Posterior vena cava (tissue), 2 donors: ENCODE measurements at regions not wholly inside any gene's neighbourhood (a gene's known extent, or its start where the extent isn't known, plus 50 kb on each side); places are given as distances from the start of the nearest gene placed in this dataset.
"Not testable (repeated sequence)": the region's sequence is repeated elsewhere in the genome, so short reads cannot be mapped to it uniquely, and the experiment has no call there.

Experiments
- DNase-seq: peaks from one replicate; pipeline ENCODE4 v3.0.0-alpha.2; 2020; ENCODE audit warnings: low spot score
- intact Hi-C, 2 donors: fragments of 100-400 bp; cut with DNase I; formaldehyde crosslinking; loops; one replicate each; pipeline versions ENCODE4 v1.14.1 to v1.14.2; 2022 to 2023
- donor health status: DM: yes; HTN: yes; CAD: no.
- donor health status: DM: yes; HTN: yes; CAD: no.

DNA sequence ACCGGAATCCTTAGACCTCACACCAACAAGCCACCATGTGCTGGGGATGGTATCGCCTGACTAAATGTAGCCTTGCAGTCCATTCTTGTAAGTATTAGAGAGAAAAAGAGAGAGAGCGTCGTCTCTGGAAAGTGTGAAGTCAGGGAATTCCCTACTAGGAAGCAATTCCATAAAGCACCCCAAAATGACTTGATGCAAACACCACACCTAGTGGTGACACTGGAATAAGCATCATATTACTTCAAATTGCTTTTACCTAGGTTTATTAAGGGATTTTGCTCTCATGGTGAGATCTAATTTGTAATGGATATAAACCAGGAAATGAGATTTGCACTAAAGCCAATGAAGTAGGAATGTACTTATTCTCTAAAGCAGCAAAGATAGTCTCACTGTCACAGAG lies 111.4 kb upstream of the METTL9 start:
- intact Hi-C loops, DNase-seq: not testable (repeated sequence)

- peak; percentile 68 for DNase-seq
- intact Hi-C loops, result not testable (repeated sequence)
Observed at GRCh38 chr16:21499046-21499445, 100.3 kb upstream of the METTL9 start.

DNA sequence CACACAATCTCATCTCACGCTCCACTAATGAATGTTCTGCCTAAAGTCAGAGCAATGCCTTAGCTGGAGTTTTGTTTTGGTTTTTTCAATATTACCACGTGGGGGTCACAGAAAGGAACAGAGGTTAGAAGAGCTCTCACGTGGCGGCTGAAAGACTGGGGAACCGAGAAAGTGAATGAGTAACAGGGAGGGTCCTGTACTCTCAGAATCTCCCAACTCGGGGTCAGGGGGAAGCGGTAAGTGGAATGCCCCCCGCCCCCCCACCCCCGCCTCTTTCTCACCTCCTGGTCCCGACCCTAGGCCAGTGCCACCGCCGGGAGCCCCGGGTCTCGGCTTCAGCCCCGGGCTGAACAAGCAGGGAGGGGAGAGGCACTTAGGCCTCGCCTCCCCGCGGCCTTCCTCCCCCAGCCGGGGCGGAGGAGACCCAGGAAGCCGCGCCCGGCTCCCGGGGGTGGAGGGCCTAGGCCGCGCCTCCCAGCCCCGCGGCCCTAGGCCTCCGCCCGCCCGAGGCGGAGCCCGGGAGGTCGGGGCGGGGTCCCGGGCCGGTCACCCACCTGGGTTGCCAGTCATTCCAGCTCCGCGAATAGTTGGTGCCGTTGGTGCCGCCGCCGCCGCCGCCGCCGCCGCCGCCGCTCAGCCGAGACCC lies 98.0 kb upstream of the METTL9 start:
- DNase-seq, result peak; percentile 84
- intact Hi-C loops, result not testable (repeated sequence)

- intact Hi-C loops, result no loop called here
- DNase-seq, result peak; percentile 98
Observed at GRCh38 chr16:21501869-21502667, 97.3 kb upstream of the METTL9 start.

GRCh38 chr16:21503574-21503920 lies 95.8 kb upstream of the METTL9 start:
- intact Hi-C loops, DNase-seq: not testable (repeated sequence)

DNA sequence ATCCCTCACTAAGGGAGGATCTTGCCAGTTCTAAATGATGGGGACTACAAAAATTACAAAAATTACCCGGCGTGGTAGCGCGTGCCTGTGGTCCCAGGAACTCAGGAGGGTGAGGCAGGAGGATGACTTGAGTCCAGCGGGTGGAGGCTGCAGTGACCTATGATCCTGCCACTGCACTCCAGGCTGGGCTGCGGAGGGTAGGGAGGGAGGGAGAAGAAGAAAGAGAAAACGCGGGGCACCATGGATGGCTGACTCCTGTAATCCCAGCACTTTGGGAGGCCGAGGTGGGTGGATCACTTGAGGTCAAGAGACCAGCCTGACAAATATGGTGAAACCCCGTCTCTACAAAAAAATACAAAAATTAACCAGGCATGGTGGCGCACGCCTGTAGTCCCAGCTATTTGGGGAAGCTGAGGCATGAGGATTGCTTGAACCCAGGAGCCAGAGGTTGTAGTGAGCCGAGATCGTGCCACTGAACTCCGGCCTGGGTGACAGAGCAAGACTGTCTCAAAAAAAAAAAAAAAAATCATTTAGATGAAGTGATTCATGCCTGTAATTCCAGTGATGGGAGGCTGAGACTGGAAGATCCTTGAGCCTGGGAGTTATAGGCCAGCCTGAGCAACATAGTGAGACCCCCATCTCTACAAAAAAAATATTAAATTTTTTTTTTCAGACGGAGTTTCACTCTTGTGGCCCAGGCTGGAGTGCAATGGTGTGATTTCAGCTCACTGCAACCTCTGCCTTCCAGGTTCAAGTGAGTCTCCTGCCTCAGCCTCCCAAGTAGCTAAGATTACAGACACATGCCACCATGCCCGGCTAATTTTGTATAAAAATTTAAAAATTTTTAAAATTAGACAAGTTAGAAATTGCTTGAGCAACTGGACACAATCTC lies 95.2 kb upstream of the METTL9 start:
- intact Hi-C loops, result not testable (repeated sequence)

GRCh38 chr16:21505751-21506520 lies 93.4 kb upstream of the METTL9 start:
- intact Hi-C loops, result not testable (repeated sequence)
- peak; percentile 28 for DNase-seq

More for the DNA sequence above, 95.2 kb upstream of the METTL9 start:
- DNase-seq, result peak; percentile 78

GRCh38 chr16:21506857-21507456 lies 92.4 kb upstream of the METTL9 start:
- intact Hi-C loops, result not testable (repeated sequence)
- DNase-seq, result peak; percentile 89

GRCh38 chr16:21507631-21508305 lies 91.6 kb upstream of the METTL9 start:
- intact Hi-C loops, result not testable (repeated sequence)
- DNase-seq, result peak; percentile 86

GRCh38 chr16:21508661-21509436 lies 90.5 kb upstream of the METTL9 start:
- peak; percentile 79 for DNase-seq
- intact Hi-C loops, result not testable (repeated sequence)

DNA sequence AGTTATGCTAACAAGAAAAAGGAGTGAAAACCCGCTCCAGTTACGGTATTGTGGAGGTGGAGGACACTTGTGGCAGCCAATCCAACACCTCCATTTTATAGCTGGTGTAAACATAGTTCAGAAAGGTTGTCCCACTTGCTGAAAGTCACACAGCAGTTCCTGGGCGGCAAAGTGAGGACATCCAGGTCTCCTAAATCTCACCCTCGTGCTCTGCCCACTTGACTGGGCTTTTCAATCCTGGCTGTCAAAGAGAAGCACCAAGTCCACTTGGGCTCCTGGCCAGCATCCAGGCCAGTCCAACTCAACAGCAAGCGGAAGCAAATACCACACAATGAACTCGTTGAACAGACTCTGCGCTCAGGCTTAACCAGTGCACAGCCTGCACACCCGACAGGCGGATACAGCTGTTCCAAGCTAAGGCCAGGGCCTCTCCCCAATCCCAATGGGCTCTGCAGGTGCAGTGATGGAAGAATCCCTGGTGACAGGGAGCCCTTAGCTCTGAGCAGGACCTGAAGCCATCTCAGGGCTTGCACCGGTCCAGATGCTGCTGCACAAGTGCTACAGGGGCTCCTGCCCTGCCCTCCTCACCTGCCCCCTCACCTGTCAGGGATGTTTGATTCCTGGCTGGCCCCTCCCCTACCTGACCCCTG lies 89.8 kb upstream of the METTL9 start:
- intact Hi-C loops, result not testable (repeated sequence)

GRCh38 chr16:21510869-21511255 lies 88.5 kb upstream of the METTL9 start:
- DNase-seq, result peak; percentile 45

More for the DNA sequence above, 89.8 kb upstream of the METTL9 start:
- not testable (repeated sequence) for DNase-seq

DNA sequence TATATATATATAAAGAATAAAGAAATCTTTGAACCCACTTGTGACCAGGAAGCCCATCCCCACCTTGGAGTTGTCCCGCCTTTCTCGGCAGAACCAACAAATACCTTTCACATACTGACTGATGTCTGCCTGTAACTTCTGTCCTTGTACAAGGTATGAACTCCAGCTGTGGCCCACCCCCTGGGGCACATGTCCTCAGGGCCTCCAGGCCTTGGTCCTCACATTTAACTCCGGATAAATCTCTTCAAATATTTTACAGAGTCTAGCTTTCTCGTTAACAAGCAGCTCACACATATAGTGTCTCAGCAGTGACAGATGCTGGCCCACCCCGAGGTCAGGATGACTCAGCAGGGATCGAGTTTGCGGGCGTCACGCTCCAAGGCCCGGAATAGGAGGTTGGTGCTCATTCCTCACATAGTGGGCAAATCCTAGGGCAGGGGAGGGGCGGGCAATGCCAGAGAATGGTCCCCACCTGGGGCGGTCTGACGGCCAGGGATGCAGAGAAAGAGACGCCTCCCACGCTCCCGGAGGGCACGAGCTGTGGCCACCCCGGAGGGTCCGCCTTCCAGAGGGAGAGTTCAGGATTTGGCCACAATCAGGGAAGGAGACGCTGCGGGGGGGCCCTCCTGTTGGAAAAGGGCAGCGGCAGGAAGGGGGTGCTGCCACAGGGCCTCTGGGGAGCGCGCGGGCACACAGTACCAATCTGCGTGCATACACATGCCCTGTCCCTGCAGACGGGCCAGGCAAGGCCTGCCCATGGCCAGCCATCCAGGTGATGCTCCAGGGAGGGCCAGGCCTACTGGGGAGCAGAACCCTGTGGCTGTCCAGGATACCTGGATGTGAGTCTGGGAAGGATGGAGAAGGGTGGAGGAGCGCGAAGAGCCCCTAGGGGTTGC lies 87.8 kb upstream of the METTL9 start:
- peak; percentile 93 for DNase-seq
- intact Hi-C loops, result not testable (repeated sequence)

More at GRCh38 chr16:21510869-21511255, 88.5 kb upstream of the METTL9 start:
- intact Hi-C loops, result not testable (repeated sequence)

- peak; percentile 85 for DNase-seq
- intact Hi-C loops, result not testable (repeated sequence)
Observed at GRCh38 chr16:21512280-21513192, 86.8 kb upstream of the METTL9 start.

DNA sequence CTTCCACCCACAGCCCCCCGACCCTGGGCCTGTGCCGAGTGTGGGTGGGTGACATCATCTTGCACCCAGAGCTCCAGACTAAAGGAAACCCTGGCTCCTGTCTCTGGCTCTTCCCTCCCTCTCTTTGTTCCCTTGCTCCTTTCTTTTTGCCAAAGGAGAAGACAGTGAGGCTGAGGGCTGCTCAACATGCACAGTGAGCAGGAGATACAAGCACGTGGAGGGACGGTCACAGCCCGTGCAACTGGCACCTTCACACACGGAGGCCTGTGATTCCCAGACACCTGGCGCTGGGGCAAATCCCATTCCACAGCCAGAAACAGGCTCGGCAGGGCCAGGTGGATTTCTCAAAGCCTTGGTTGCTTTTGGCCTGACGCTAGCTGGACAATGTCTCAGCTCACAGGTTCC lies 86.0 kb upstream of the METTL9 start:
- DNase-seq, result peak; percentile 84
- intact Hi-C loops, result not testable (repeated sequence)
